ENCODE measurements at regions not wholly inside any gene's neighbourhood (a gene's known extent, or its start where the extent isn't known, plus 50 kb on each side); places are given as distances from the start of the nearest gene placed in this dataset.

- no peaks in the 10 kb centered on the region for H3K4me1 ChIP-seq (ENCODE audit: insufficient read depth, low read length)
- ChIA-PET POLR2A (ENCODE audit: unreplicated experiment) (no interaction called here), CTCF (no interaction called here)
- no peak for ATAC-seq
- no peaks in the 10 kb centered on the region for H3F3A ChIP-seq (ENCODE audit: low read length, unreplicated experiment)
- H4K20me1 ChIP-seq (ENCODE audit: low read length) = no peaks in the 10 kb centered on the region
- no peak overlapping the region for H2AFZ ChIP-seq (ENCODE audit: low read length)
- intact Hi-C loops (cut with micrococcal nuclease) = no loop called here
- H3K36me3 ChIP-seq (ENCODE audit: low read depth, low read length) = no peaks in the 10 kb centered on the region
- DNase-seq = no peak
- H3K27ac ChIP-seq (ENCODE audit: low read length) = no peak overlapping the region
- H3K9me3 ChIP-seq (ENCODE audit: low read length) = peaks cover 40% of the 10 kb centered on the region
- H3K9ac ChIP-seq (ENCODE audit: low read length) = no peak overlapping the region
- BruUV-seq (replicated peaks) = no TSS peak
- H3K4me3 ChIP-seq (ENCODE audit: low read length) = no peak overlapping the region
- no peaks in the 10 kb centered on the region for H3K79me2 ChIP-seq (ENCODE audit: low read length)
- H3K9me2 ChIP-seq (replicated peaks; ENCODE audit: low read length) = no peaks in the 10 kb centered on the region
- no peaks in the 10 kb centered on the region for H3K27me3 ChIP-seq (ENCODE audit: low read length)
- H3K4me2 ChIP-seq (ENCODE audit: low read length) = no peak overlapping the region
- TF ChIP-seq EZH2phosphoT487 (IDR thresholded peaks at IDR 0.05; ENCODE audit: borderline replicate concordance, low read length) (no peak), CTCF (conservative IDR thresholded peaks at IDR 0.05; ENCODE audit: low read depth, low read length) (no peak), EZH2 (IDR thresholded peaks at IDR 0.05; ENCODE audit: low read length, unreplicated experiment) (no peak)
Observed at GRCh38 chr17:54466875-54467274, 433.8 kb upstream of the TOM1L1 start.

GRCh38 chr17:54482843-54483242, 417.8 kb upstream of the TOM1L1 start:
- DNase-seq (no peak), ATAC-seq (no peak)
- Histone ChIP-seq H3K4me2 (ENCODE audit: low read length) (no peak overlapping the region), H4K20me1 (ENCODE audit: low read length) (no peaks in the 10 kb centered on the region), H3K79me2 (ENCODE audit: low read length) (no peaks in the 10 kb centered on the region), H3K36me3 (ENCODE audit: low read depth, low read length) (no peaks in the 10 kb centered on the region), H3K4me3 (ENCODE audit: low read length) (no peak overlapping the region), H3K4me1 (ENCODE audit: insufficient read depth, low read length) (no peaks in the 10 kb centered on the region), H2AFZ (ENCODE audit: low read length) (no peak overlapping the region), H3K9ac (ENCODE audit: low read length) (no peak overlapping the region), H3K27ac (ENCODE audit: low read length) (no peak overlapping the region), H3K27me3 (ENCODE audit: low read length) (no peaks in the 10 kb centered on the region), H3F3A (ENCODE audit: low read length, unreplicated experiment) (no peaks in the 10 kb centered on the region), H3K9me2 (replicated peaks; ENCODE audit: low read length) (no peaks in the 10 kb centered on the region), H3K9me3 (ENCODE audit: low read length) (peaks cover 23% of the 10 kb centered on the region)
- no TSS peak for BruUV-seq (replicated peaks)
- intact Hi-C loops (cut with micrococcal nuclease) = no loop called here
- ChIA-PET CTCF (no interaction called here), POLR2A (ENCODE audit: unreplicated experiment) (no interaction called here)
- TF ChIP-seq CTCF (conservative IDR thresholded peaks at IDR 0.05; ENCODE audit: low read depth, low read length) (no peak), EZH2phosphoT487 (IDR thresholded peaks at IDR 0.05; ENCODE audit: borderline replicate concordance, low read length) (no peak), EZH2 (IDR thresholded peaks at IDR 0.05; ENCODE audit: low read length, unreplicated experiment) (no peak)

GRCh38 chr17:54493691-54494090, 407.0 kb upstream of the TOM1L1 start:
- DNase-seq = no peak
- H3K9me2 ChIP-seq (replicated peaks; ENCODE audit: low read length) = no peaks in the 10 kb centered on the region
- no peak for ATAC-seq
- H3F3A ChIP-seq (ENCODE audit: low read length, unreplicated experiment) = no peaks in the 10 kb centered on the region
- H3K4me1 ChIP-seq (ENCODE audit: insufficient read depth, low read length) = no peaks in the 10 kb centered on the region
- CTCF ChIA-PET = no interaction called here
- BruUV-seq (replicated peaks) = no TSS peak
- no peak overlapping the region for H3K4me3 ChIP-seq (ENCODE audit: low read length)
- no peaks in the 10 kb centered on the region for H4K20me1 ChIP-seq (ENCODE audit: low read length)
- POLR2A ChIA-PET (ENCODE audit: unreplicated experiment) = no interaction called here
- H3K9ac ChIP-seq (ENCODE audit: low read length) = no peak overlapping the region
- TF ChIP-seq EZH2phosphoT487 (IDR thresholded peaks at IDR 0.05; ENCODE audit: borderline replicate concordance, low read length) (no peak), EZH2 (IDR thresholded peaks at IDR 0.05; ENCODE audit: low read length, unreplicated experiment) (no peak), CTCF (conservative IDR thresholded peaks at IDR 0.05; ENCODE audit: low read depth, low read length) (no peak)
- no peak overlapping the region for H3K4me2 ChIP-seq (ENCODE audit: low read length)
- no peak overlapping the region for H3K27ac ChIP-seq (ENCODE audit: low read length)
- H3K79me2 ChIP-seq (ENCODE audit: low read length) = no peaks in the 10 kb centered on the region
- no peak overlapping the region for H2AFZ ChIP-seq (ENCODE audit: low read length)
- peaks cover 44% of the 10 kb centered on the region; the same call in 1 of the 2 replicates for H3K9me3 ChIP-seq (ENCODE audit: low read length)
- no peaks in the 10 kb centered on the region for H3K27me3 ChIP-seq (ENCODE audit: low read length)
- no peaks in the 10 kb centered on the region for H3K36me3 ChIP-seq (ENCODE audit: low read depth, low read length)
- intact Hi-C loops (cut with micrococcal nuclease) = no loop called here
